Left lung (tissue), 4 donors: ENCODE measurements at regions not wholly inside any gene's neighbourhood (a gene's known extent, or its start where the extent isn't known, plus 50 kb on each side); places are given as distances from the start of the nearest gene placed in this dataset.
"Not testable (repeated sequence)": the region's sequence is repeated elsewhere in the genome, so short reads cannot be mapped to it uniquely, and the experiment has no call there.

Experiments used
- ATAC-seq: fragments of 200-7000 bp; cut with Tn5 transposase; one replicate; pipeline ENCODE4 v1.9.1; 2020; ENCODE audit warnings: moderate library complexity
- DNase-seq, 4 donors: peaks; one replicate each; pipeline ENCODE4 v3.0.0-alpha.2; 2013 to 2020
- H3K27ac ChIP-seq, 2 donors: fragments of 200-600 bp; sonication (generic) in 1 of 2; one replicate each; pipeline versions ENCODE4 v1.5.0 to v1.8.0; 2020 to 2021
- H3K27me3 ChIP-seq, 2 donors: fragments of 200-600 bp; sonication (generic) in 1 of 2; one replicate each; pipeline versions ENCODE4 v1.5.0 to v1.8.0; 2020 to 2021
- H3K36me3 ChIP-seq, 2 donors: fragments of 200-600 bp; sonication (generic) in 1 of 2; one replicate each; pipeline versions ENCODE4 v1.5.0 to v1.8.0; 2020 to 2021
- H3K4me1 ChIP-seq, 2 donors: fragments of 200-600 bp; one replicate each; pipeline ENCODE4 v1.8.0; 2021
- H3K4me3 ChIP-seq, 2 donors: fragments of 200-600 bp; sonication (generic) in 1 of 2; one replicate each; pipeline versions ENCODE4 v1.5.0 to v1.8.0; 2020 to 2021; ENCODE audit warnings: mild to moderate bottlenecking in 1 of 2
- H3K9me3 ChIP-seq, 2 donors: fragments of 200-600 bp; sonication (generic) in 1 of 2; one replicate each; pipeline versions ENCODE4 v1.5.0 to v1.8.0; 2020 to 2021
- CTCF ChIP-seq, 2 donors: fragments of 200-600 bp; sonication (generic) in 1 of 2; IDR thresholded peaks; one replicate each; pipeline versions ENCODE4 v1.5.0 to v1.8.0; 2021; ENCODE audit warnings: antibody characterized with exemption in 2 of 2
- intact Hi-C, 2 donors: fragments of 100-400 bp; cut with DNase I; formaldehyde crosslinking; loops; one replicate each; pipeline versions ENCODE4 v1.11.2 to v1.14.2; 2022
- donor health status: DM: no; HTN: yes; CAD: no.
- donor health status: DM: no; HTN: no; CAD: no.

DNA sequence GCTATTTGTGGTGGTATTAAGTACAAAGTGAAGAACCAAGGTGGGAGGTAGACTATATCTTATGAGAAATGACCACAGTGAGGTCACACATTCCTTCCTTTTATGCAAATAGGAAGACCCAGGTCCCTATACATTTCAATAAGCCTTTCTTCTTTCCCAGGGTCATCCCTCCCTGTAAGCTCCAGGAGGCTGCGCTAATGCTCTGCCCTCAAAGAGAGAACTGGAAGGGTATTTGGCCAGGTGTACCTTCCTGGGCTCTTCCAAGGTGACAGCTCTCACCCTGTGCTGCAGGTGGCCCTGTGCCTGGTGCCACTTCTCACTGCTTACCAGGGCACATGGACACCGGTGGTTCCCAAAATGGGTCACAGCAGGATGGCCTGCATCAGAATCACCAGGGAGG, 103.4 kb downstream of the KBTBD2 start:
- H3K27me3 ChIP-seq, H3K9me3 ChIP-seq, H3K27ac ChIP-seq, intact Hi-C loops, DNase-seq, H3K4me1 ChIP-seq, ATAC-seq, H3K36me3 ChIP-seq, H3K4me3 ChIP-seq: not testable (repeated sequence)

GRCh38 chr7:32785365-32785944, 106.1 kb downstream of the KBTBD2 start:
- H3K4me1 ChIP-seq, H3K4me3 ChIP-seq, H3K9me3 ChIP-seq, H3K36me3 ChIP-seq, intact Hi-C loops, DNase-seq, H3K27ac ChIP-seq, ATAC-seq, H3K27me3 ChIP-seq: not testable (repeated sequence)

- intact Hi-C loops, H3K4me1 ChIP-seq, H3K9me3 ChIP-seq: not testable (repeated sequence)
These were observed 111.7 kb downstream of the KBTBD2 start for GRCh38 chr7:32779895-32780294.

DNA sequence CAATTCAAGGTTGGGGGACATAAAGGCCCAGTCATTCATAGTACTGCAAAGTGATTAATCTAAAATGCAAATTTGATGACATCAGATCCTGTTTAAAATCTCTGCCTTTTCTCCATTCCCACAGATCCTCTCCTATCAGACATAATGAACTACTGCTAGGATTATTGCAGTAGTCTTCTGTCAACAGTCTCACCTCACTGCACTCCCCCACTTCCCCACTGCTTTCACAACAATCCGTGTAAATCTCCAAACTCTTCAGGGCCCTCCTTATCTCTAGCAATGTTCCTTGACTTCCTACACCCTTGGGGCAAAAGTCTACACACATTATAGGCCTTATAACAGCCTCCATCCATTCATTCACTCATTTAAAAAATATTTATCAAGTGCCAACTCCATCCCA, 112.4 kb downstream of the KBTBD2 start:
- no peaks in the 10 kb centered on the region for H3K4me1 ChIP-seq
- H3K27ac ChIP-seq = no peak overlapping the region
- intact Hi-C loops = no loop called here
- no peak for ATAC-seq
- H3K36me3 ChIP-seq = no peaks in the 10 kb centered on the region
- no peak overlapping the region for H3K4me3 ChIP-seq
- H3K9me3 ChIP-seq = no peaks in the 10 kb centered on the region
- TF ChIP-seq CTCF (IDR thresholded peaks at IDR 0.05) = no peak
- no peak for DNase-seq
- H3K27me3 ChIP-seq = no peaks in the 10 kb centered on the region

More at GRCh38 chr7:32779895-32780294, 111.7 kb downstream of the KBTBD2 start:
- not testable (repeated sequence) for H3K36me3 ChIP-seq, H3K4me3 ChIP-seq, DNase-seq, H3K27ac ChIP-seq, H3K27me3 ChIP-seq, ATAC-seq

GRCh38 chr7:32777041-32777666, 114.4 kb downstream of the KBTBD2 start:
- H3K27ac ChIP-seq, H3K36me3 ChIP-seq, H3K4me3 ChIP-seq, H3K4me1 ChIP-seq, intact Hi-C loops, ATAC-seq, DNase-seq, H3K9me3 ChIP-seq, H3K27me3 ChIP-seq: not testable (repeated sequence)

GRCh38 chr7:32776318-32776717, 115.2 kb downstream of the KBTBD2 start:
- H3K4me3 ChIP-seq, ATAC-seq, H3K27me3 ChIP-seq, H3K4me1 ChIP-seq, DNase-seq, H3K36me3 ChIP-seq, intact Hi-C loops, H3K9me3 ChIP-seq, H3K27ac ChIP-seq: not testable (repeated sequence)

DNA sequence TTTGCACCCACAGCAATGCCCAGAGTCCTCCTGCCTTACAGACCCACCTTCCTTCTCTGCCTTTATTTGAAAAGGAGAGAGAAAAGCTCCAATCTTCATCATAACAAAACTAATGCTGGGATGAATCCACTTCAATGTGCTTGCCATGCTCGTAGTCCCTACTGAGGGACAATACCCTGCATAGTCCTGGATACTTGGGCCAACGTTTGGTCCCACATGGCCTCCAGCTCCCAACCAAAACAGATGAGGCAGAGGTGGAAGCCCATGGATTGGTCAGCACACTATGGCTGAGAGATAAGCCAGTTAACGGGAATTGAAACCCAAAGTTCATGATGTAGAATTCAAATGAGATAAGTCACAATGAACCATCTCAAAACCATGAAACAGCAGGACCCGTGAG, 115.8 kb downstream of the KBTBD2 start:
- H3K27ac ChIP-seq, H3K36me3 ChIP-seq, ATAC-seq, H3K4me3 ChIP-seq, H3K9me3 ChIP-seq, DNase-seq, H3K27me3 ChIP-seq, H3K4me1 ChIP-seq, intact Hi-C loops: not testable (repeated sequence)

DNA sequence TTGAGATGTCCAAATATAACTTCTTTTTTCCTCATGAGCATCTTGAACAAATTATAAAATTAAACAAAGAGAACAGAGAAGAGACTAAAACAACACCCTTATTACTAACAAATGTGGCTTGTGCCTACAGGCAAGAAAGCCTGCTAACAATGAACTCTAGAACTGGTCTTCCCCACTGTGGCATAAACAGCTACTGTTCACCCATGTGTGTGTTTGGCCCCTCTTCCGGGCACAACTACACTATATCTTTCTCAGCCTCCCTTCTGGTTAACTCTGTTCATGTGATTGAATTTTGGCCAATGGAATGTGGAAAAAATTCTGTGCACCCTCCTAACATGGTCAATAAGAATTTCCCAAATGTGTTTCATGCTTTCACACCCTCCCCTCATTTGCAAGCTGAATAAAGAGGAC, 117.0 kb downstream of the KBTBD2 start:
- H3K27me3 ChIP-seq = no peaks in the 10 kb centered on the region
- H3K9me3 ChIP-seq = no peaks in the 10 kb centered on the region
- no peak for DNase-seq
- no peak for ATAC-seq
- intact Hi-C loops = no loop called here
- TF ChIP-seq CTCF (IDR thresholded peaks at IDR 0.05) = no peak
- H3K4me1 ChIP-seq = no peaks in the 10 kb centered on the region
- no peak overlapping the region for H3K27ac ChIP-seq
- no peak overlapping the region for H3K4me3 ChIP-seq
- H3K36me3 ChIP-seq = no peaks in the 10 kb centered on the region

DNA sequence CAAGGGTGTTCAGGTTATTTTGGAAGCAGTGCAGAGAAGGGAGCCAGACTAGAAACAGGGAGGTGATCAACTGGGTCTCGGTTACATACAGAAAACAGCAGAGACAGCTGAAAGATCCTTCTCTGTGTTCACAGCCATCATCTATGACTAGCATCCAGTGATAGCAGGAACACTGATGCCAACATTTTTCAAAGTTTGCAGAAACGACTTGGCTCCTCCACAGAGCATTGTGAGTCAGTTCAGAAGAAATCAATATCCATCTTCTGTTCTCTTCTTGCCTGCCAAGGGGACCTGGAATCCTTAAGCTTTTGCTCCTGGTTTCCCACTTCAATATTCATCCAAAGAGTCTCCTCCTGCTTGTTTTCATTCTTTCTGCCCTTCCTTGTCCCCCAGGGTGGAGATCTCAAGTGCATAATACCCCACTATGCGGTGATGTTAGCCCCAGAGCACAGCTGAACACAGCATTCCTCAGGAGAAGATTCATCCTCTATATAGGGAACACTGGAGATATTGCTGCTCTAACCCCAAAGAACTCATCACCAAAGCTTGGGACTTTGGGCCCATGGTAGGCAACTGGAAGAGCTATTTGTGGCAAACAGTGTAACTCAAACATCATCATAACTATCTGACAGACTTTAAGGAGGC, 122.6 kb downstream of the KBTBD2 start:
- H3K9me3 ChIP-seq, DNase-seq, intact Hi-C loops, ATAC-seq, H3K4me3 ChIP-seq, H3K27me3 ChIP-seq, H3K36me3 ChIP-seq, H3K4me1 ChIP-seq, H3K27ac ChIP-seq: not testable (repeated sequence)

- H3K4me1 ChIP-seq, H3K4me3 ChIP-seq, DNase-seq, H3K27me3 ChIP-seq, H3K9me3 ChIP-seq, H3K36me3 ChIP-seq, H3K27ac ChIP-seq, ATAC-seq, intact Hi-C loops: not testable (repeated sequence)
These were observed 123.2 kb downstream of the KBTBD2 start for GRCh38 chr7:32768338-32768737.
